DOHH2 (cell line): ENCODE measurements at regions not wholly inside any gene's neighbourhood (a gene's known extent, or its start where the extent isn't known, plus 50 kb on each side); places are given as distances from the start of the nearest gene placed in this dataset.

Source experiments
- CTCF ChIP-seq: fragments of 200-600 bp; sonication (generic); IDR thresholded peaks from one replicate; pipeline ENCODE4 v1.5.1; 2014; ENCODE audit warnings: antibody characterized with exemption, mild to moderate bottlenecking, low read depth, low read length; ENCODE audit not compliant: poor library complexity, severe bottlenecking
- EZH2phosphoT487 ChIP-seq: fragments of 200-600 bp; sonication (generic); IDR thresholded peaks from 2 replicates; pipeline ENCODE4 v1.6.1; 2017; ENCODE audit warnings: borderline replicate concordance, mild to moderate bottlenecking, antibody characterized with exemption, low read length, moderate library complexity, mixed read lengths

GRCh38 chr9:100865648-100866047, 162.9 kb upstream of the PLPPR1 start:
- no peak for TF ChIP-seq EZH2phosphoT487
- no peak for TF ChIP-seq CTCF
